22Rv1 (cell line): ENCODE measurements at regions not wholly inside any gene's neighbourhood (a gene's known extent, or its start where the extent isn't known, plus 50 kb on each side); places are given as distances from the start of the nearest gene placed in this dataset.

Experiments used
- CTCF ChIP-seq: fragments of 450-650 bp; IDR thresholded peaks from 2 replicates; pipeline ENCODE4 v1.5.1; 2017; ENCODE audit warnings: mild to moderate bottlenecking
- ZFX ChIP-seq: fragments of 450-650 bp; IDR thresholded peaks from 2 replicates; pipeline ENCODE4 v1.6.1; 2017; ENCODE audit warnings: antibody characterized with exemption, borderline replicate concordance

GRCh38 chr5:174832025-174832424, 107.6 kb downstream of the MSX2 start:
- TF ChIP-seq CTCF, result no peak
- TF ChIP-seq ZFX, result no peak
